ENCODE measurements at regions not wholly inside any gene's neighbourhood (a gene's known extent, or its start where the extent isn't known, plus 50 kb on each side); places are given as distances from the start of the nearest gene placed in this dataset.
A peak's percentile ranks its signal among the peaks of the same experiment; 100 is the strongest.

- TF ChIP-seq EZH2 (IDR thresholded peaks at IDR 0.05; ENCODE audit: low read length, missing control alignments) (no peak), CTCF (conservative IDR thresholded peaks at IDR 0.05 in 1 of 2, IDR thresholded peaks at IDR 0.05 in 1 of 2; ENCODE audit: low read depth in 1 of 2, low read length in 2 of 2) (peak; percentile 85 to 94)
Observed at GRCh38 chr19:30649934-30650614, 277.9 kb downstream of the ZNF536 start.

Measured in fibroblast of lung (primary cell).